ENCODE measurements at regions not wholly inside any gene's neighbourhood (a gene's known extent, or its start where the extent isn't known, plus 50 kb on each side); places are given as distances from the start of the nearest gene placed in this dataset.

DNA sequence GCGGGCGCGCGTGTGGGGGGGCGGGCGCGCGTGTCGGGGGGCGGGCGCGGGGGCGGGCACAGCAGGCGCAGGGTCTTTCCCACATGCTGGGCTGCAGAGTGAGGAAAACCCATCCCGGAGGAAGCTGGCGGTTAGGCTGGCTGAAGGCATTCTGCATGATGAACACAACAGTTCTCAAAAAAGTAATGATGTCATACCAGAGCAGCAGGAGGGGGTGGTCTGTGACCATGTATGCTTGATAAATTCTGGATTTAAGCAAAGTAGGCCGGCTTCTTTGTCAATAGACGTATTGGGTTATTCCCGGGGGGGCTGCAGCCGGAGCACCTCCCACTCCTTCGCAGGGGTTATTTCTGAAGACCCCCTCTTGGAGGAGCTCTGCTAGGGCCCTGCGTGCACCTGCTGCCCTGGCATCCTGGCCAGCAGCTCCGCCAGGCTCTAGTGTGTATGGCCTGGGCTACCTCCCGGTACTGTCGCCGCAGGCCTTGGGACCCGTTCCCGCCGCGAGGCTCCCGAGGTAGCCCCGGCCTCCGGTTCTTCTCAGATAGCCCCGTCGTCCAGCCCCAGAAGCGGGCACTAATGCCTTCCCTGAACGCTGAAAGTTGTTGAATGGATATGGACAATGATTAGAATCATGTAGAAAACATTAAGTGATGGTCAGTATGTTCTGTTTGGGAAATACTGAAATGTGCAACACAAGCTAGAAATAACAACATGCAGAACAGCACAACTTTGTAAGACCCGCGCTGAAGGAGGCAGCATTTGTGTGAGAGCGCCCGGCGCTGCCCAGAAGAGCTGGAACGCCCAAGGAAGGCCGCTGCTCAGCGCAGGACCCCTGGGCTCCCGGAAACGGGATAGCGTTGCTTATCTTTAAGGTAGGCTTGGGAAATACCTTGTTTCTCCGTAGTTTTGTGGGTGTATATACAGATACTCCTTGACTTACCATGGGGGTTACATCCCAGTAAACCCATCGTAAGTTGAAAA is 101.4 kb upstream of the RAB6C start:
- Histone ChIP-seq H3K27ac (ENCODE audit: low read depth, low read length) (no peak overlapping the region), H3K9me2 (replicated peaks; ENCODE audit: insufficient read depth, low read length) (no peaks in the 10 kb centered on the region), H2AFZ (ENCODE audit: low read depth, low read length, severe bottlenecking) (no peak overlapping the region), H3K9me3 (ENCODE audit: insufficient read depth, low read length) (no peaks in the 10 kb centered on the region), H3K9ac (ENCODE audit: low read length) (no peak overlapping the region), H3K4me3 (ENCODE audit: insufficient read depth, low read length, poor library complexity, severe bottlenecking) (no peak overlapping the region), H3K79me2 (ENCODE audit: insufficient read depth, low read length) (no peaks in the 10 kb centered on the region), H4K20me1 (ENCODE audit: low read depth, low read length) (no peaks in the 10 kb centered on the region), H3K36me3 (ENCODE audit: low read length) (no peaks in the 10 kb centered on the region), H3K4me2 (ENCODE audit: low read depth, low read length, poor library complexity, severe bottlenecking) (no peak overlapping the region), H3F3A (ENCODE audit: insufficient read depth) (no peaks in the 10 kb centered on the region), H3K27me3 (ENCODE audit: low read length) (no peaks in the 10 kb centered on the region)
- no peak for TF ChIP-seq EZH2phosphoT487 (conservative IDR thresholded peaks at IDR 0.05; ENCODE audit: low read length)
- TF ChIP-seq, protein P1, sequence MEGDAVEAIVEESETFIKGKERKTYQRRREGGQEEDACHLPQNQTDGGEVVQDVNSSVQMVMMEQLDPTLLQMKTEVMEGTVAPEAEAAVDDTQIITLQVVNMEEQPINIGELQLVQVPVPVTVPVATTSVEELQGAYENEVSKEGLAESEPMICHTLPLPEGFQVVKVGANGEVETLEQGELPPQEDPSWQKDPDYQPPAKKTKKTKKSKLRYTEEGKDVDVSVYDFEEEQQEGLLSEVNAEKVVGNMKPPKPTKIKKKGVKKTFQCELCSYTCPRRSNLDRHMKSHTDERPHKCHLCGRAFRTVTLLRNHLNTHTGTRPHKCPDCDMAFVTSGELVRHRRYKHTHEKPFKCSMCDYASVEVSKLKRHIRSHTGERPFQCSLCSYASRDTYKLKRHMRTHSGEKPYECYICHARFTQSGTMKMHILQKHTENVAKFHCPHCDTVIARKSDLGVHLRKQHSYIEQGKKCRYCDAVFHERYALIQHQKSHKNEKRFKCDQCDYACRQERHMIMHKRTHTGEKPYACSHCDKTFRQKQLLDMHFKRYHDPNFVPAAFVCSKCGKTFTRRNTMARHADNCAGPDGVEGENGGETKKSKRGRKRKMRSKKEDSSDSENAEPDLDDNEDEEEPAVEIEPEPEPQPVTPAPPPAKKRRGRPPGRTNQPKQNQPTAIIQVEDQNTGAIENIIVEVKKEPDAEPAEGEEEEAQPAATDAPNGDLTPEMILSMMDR (IDR thresholded peaks at IDR 0.05; ENCODE audit: insufficient read depth, low read length, poor library complexity, severe bottlenecking): no peak

DNA sequence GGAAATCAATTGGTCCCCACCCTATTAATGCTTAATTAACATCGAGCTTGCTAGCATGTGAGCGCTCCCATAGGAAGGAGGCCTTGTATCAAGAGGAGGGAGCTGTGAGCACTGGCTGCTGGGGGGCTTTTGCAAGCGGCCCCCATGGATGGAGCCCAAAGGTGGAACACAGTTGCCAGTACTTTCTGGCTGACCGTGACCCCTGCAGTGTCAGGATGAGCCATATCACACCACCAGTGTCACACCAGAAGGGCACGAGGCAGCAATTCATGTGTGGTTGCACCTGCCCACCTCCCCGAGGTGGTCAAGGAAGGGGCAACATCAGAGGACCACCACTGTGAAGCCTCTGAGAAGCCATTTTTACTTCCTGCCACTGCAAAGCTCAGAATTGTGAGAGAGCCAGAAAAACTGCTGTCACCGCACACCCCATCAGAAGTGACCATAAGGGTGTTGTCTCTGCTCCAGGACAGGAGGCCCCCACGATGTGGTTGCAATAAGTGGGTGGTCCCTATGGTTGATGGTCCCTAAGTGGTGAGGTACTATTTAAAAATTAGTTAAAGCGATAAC is 99.8 kb upstream of the RAB6C start:
- H3K9me3 ChIP-seq (ENCODE audit: insufficient read depth, low read length): no peaks in the 10 kb centered on the region

DNA sequence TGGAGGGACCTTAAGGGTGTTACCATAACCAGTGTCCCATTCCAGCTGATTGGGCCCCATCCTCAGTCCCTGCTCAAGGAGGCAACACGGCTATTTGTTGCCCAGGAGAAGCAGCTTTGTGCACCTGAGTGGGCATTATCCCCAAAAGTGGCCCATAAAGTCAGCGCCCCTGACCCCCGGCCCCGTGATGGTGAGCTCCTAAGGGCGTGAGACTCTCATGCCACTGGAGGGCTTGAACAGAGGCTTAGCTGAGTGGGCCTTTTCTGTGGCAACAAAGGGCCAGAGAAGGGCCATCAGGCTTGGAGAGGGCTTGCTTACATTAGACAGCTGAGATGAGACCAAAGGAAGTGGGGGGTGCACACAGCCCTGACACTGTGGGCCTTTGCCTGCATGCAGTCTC is 99.2 kb upstream of the RAB6C start:
- Histone ChIP-seq H3K36me3 (ENCODE audit: low read length) (no peaks in the 10 kb centered on the region), H3K9ac (ENCODE audit: low read length) (no peak overlapping the region), H3K4me3 (ENCODE audit: insufficient read depth, low read length, poor library complexity, severe bottlenecking) (no peak overlapping the region), H2AFZ (ENCODE audit: low read depth, low read length, severe bottlenecking) (no peak overlapping the region), H3K9me2 (replicated peaks; ENCODE audit: insufficient read depth, low read length) (no peaks in the 10 kb centered on the region), H3K9me3 (ENCODE audit: insufficient read depth, low read length) (no peaks in the 10 kb centered on the region), H3F3A (ENCODE audit: insufficient read depth) (no peaks in the 10 kb centered on the region), H4K20me1 (ENCODE audit: low read depth, low read length) (no peaks in the 10 kb centered on the region), H3K4me2 (ENCODE audit: low read depth, low read length, poor library complexity, severe bottlenecking) (no peak overlapping the region), H3K27ac (ENCODE audit: low read depth, low read length) (no peak overlapping the region), H3K79me2 (ENCODE audit: insufficient read depth, low read length) (no peaks in the 10 kb centered on the region), H3K27me3 (ENCODE audit: low read length) (no peaks in the 10 kb centered on the region)
- no peak for TF ChIP-seq EZH2phosphoT487 (conservative IDR thresholded peaks at IDR 0.05; ENCODE audit: low read length)
- TF ChIP-seq, protein P1 (IDR thresholded peaks at IDR 0.05; ENCODE audit: insufficient read depth, low read length, poor library complexity, severe bottlenecking): no peak

More for the DNA sequence above, 99.8 kb upstream of the RAB6C start:
- no peaks in the 10 kb centered on the region for H3K9me2 ChIP-seq (replicated peaks; ENCODE audit: insufficient read depth, low read length)
- no peaks in the 10 kb centered on the region for H3K79me2 ChIP-seq (ENCODE audit: insufficient read depth, low read length)
- H3K27ac ChIP-seq (ENCODE audit: low read depth, low read length): no peak overlapping the region
- H3K4me2 ChIP-seq (ENCODE audit: low read depth, low read length, poor library complexity, severe bottlenecking): no peak overlapping the region
- H4K20me1 ChIP-seq (ENCODE audit: low read depth, low read length): no peaks in the 10 kb centered on the region
- H3K36me3 ChIP-seq (ENCODE audit: low read length): no peaks in the 10 kb centered on the region
- no peaks in the 10 kb centered on the region for H3F3A ChIP-seq (ENCODE audit: insufficient read depth)
- H2AFZ ChIP-seq (ENCODE audit: low read depth, low read length, severe bottlenecking): no peak overlapping the region
- no peak overlapping the region for H3K9ac ChIP-seq (ENCODE audit: low read length)
- H3K4me3 ChIP-seq (ENCODE audit: insufficient read depth, low read length, poor library complexity, severe bottlenecking): no peak overlapping the region
- TF ChIP-seq EZH2phosphoT487 (conservative IDR thresholded peaks at IDR 0.05; ENCODE audit: low read length): no peak
- TF ChIP-seq, protein P1 (IDR thresholded peaks at IDR 0.05; ENCODE audit: insufficient read depth, low read length, poor library complexity, severe bottlenecking): no peak
- H3K27me3 ChIP-seq (ENCODE audit: low read length): no peaks in the 10 kb centered on the region
